Omental fat pad (tissue), 3 donors: ENCODE measurements at regions not wholly inside any gene's neighbourhood (a gene's known extent, or its start where the extent isn't known, plus 50 kb on each side); places are given as distances from the start of the nearest gene placed in this dataset.
A peak's percentile ranks its signal among the peaks of the same experiment; 100 is the strongest.

ENCODE experiments used
- ATAC-seq: fragments of 150-250 bp; one replicate; pipeline ENCODE4 v1.9.1; 2016; ENCODE audit warnings: mild to moderate bottlenecking, moderate library complexity; ENCODE audit not compliant: low FRiP score
- DNase-seq: peaks from one replicate; pipeline ENCODE4 v3.0.0-alpha.2; 2019; ENCODE audit warnings: low spot score
- CTCF ChIP-seq, 3 donors: fragments of 450-650 bp; IDR thresholded peaks; one replicate each; pipeline ENCODE4 v1.5.1; 2016 to 2017; ENCODE audit warnings: antibody characterized with exemption in 3 of 3, mild to moderate bottlenecking in 3 of 3, moderate library complexity in 2 of 3

DNA sequence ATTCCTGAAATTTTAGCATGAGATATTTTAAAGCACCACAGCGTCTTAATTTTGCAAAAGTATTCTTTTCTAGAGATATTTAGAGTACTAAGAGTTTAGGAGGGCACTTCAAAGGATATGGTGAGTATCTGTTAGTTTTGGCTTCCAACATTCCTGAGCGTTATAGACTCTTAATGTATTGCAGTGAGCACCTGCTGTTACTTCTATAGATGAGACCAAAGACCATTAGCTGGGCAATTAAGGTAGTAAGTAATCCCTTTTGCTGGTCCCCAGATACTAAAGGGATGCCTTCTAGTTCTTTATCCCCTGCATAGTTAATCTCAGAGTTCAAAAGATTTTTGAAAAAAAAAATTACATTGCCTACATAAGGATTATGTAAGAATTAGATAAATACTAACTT, 975.6 kb downstream of the GALC start:
- DNase-seq (no peak), ATAC-seq (no peak)
- TF ChIP-seq CTCF (IDR thresholded peaks at IDR 0.05) = no peak

DNA sequence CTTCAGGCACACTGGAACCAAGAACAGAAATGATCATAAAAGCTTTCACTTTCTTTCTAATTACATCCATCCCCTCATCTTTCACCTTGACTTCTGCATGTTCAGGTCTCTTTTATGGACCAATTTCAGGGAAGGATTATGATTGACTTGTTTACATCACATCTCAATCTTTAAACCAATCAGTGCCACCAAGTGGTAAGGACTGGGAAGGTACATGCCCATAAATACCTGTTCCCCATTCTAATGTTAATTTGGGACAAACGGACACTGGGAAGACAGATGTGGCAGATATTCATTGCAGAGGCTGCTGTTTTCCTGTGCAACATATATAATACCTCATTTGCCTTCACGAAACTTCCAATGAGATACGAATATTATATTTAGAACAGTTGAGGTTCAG, 978.1 kb downstream of the GALC start:
- ATAC-seq (no peak), DNase-seq (no peak)
- no peak for TF ChIP-seq CTCF (IDR thresholded peaks at IDR 0.05)

DNA sequence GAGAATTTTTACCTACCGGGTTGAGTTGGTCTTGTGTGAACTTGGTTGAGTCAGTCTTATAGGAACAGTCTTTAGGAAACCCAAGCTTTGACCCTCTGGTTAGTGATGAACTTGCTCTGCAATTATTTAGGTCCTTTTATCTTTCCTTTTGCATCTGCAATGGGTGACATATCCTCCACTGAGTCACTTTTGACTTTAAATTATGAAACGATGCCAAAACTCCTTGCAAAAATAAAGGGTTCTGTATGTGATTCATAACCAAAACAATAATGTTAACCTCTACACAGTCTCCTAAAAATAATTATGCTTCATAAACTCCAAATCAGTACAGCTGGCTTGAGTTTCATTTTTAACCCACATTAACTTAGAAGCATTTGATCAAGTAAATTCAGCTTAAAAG, 979.4 kb downstream of the GALC start:
- ATAC-seq (no peak), DNase-seq (no peak)
- no peak for TF ChIP-seq CTCF (IDR thresholded peaks at IDR 0.05)

GRCh38 chr14:87008965-87009364, 984.0 kb downstream of the GALC start:
- DNase-seq (no peak), ATAC-seq (no peak)
- TF ChIP-seq CTCF (IDR thresholded peaks at IDR 0.05) = no peak

DNA sequence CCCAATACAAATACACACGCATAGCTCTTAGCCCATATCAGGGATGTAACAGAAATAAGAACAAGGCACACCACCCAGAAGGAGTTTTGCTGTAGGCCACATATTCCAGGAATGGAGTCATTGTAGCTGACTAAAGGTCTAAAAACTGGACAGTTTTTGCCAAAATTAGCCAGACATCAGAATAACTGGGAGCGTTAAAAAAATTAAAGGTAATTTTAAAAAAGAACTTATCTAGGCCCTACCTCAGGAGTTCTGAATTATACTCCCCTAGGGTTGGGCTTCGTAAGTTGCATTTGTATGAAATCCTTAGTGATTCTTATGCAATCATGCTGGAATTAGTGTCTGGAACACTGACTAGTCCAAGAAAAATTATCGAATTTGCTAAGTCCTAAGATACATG, 987.7 kb downstream of the GALC start:
- no peak for DNase-seq
- no peak for TF ChIP-seq CTCF (IDR thresholded peaks at IDR 0.05)
- ATAC-seq = peak; percentile 80

DNA sequence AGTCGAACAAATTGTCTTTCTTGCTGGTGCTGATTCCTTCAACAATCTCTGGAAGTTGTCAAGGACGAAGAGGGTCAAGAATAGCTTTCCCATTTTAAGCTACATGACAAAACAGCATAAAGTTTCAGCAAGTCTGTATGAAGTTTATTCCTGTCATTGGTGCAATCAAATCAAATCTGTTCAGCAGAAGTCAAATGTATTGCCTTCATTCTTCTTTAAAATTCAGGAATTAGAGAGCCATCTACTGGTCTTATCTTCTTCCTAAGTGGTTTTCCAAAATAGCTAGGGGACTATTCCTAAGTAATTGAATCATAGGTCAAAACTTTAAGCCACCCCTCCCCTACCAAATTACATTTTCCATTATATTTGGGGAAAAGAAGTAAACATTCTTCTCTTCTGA, 990.2 kb downstream of the GALC start:
- ATAC-seq (no peak), DNase-seq (no peak)
- TF ChIP-seq CTCF (IDR thresholded peaks at IDR 0.05) = no peak

DNA sequence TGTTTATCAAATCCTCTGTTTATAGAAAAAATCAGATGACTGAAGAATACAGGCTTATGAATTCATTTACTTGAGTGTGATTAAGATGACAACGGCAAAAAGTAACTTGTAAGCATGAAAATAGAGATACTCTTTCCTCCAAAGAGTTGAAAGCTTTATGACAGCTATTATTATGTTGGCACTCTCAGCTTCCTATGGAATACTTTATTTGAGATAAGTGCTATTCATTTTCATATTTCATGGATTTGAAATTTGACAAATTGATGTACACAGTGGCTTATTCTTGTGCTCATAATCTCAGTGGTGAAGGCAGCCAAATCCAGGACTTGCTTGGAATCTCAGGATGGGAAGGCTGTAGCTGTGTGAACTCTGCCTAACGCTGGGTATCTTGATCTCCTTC, 991.6 kb downstream of the GALC start:
- DNase-seq = no peak
- no peak for TF ChIP-seq CTCF (IDR thresholded peaks at IDR 0.05)
- no peak for ATAC-seq
